Tibial nerve (tissue), 4 donors: ENCODE measurements at regions not wholly inside any gene's neighbourhood (a gene's known extent, or its start where the extent isn't known, plus 50 kb on each side); places are given as distances from the start of the nearest gene placed in this dataset.

Experiments
- CTCF ChIP-seq, 5 experiments: fragments of 200-600 bp in 3 of 5; fragments of 450-650 bp in 2 of 5; sonication (generic) in 3 of 5; IDR thresholded peaks; one replicate each; pipeline ENCODE4 v1.5.1; 2016 to 2019; ENCODE audit warnings: antibody characterized with exemption in 5 of 5, mild to moderate bottlenecking in 3 of 5, moderate library complexity in 2 of 5
- EP300 ChIP-seq, 2 donors: sonication (generic); formaldehyde crosslinking; IDR thresholded peaks; one replicate each; pipeline ENCODE4 v1.6.1; 2017; ENCODE audit warnings: antibody characterized with exemption in 2 of 2, mild to moderate bottlenecking in 1 of 2

GRCh38 chr4:152009031-152009670 is 248.3 kb upstream of the GATB start:
- no peak for TF ChIP-seq CTCF (IDR thresholded peaks at IDR 0.05)
- TF ChIP-seq EP300 (IDR thresholded peaks at IDR 0.05), result no peak
